HCT116 (cell line): ENCODE measurements at regions not wholly inside any gene's neighbourhood (a gene's known extent, or its start where the extent isn't known, plus 50 kb on each side); places are given as distances from the start of the nearest gene placed in this dataset.

Experiments
- ATAC-seq: fragments of 200-7000 bp; cut with Tn5 transposase; 2 replicates; pipeline ENCODE4 v1.9.1; 2020; ENCODE audit warnings: mild to moderate bottlenecking, moderate library complexity
- BruUV-seq: library from RNA; stranded (reverse); fragments of 400-500 nt; replicated peaks from 2 replicates; lab custom pipeline; 2021; lab: Mats Ljungman, UMichigan
- CTCF ChIA-PET: fragments of 300-600 bp; sonication (Branson Sonifier 250); formaldehyde crosslinking; loops from one replicate; lab custom pipeline; 2021; ENCODE audit warnings: antibody characterized with exemption; lab: Charles Lee
- POLR2A ChIA-PET: fragments of 300-600, 350-600 bp; sonication (Branson Sonifier 250); formaldehyde crosslinking; loops from one replicate; lab custom pipeline; 2021; ENCODE audit warnings: antibody characterized with exemption; lab: Charles Lee
- RAD21 ChIA-PET, 2 experiments: fragments of 300-600 bp; sonication (Branson Sonifier 250); formaldehyde crosslinking; loops; one replicate each; lab custom pipeline; 2023; ENCODE audit warnings: low total read pairs in 2 of 2; ENCODE audit not compliant: uncharacterized antibody in 2 of 2, unreplicated experiment in 2 of 2, low non-redundant PET in 1 of 2; lab: Charles Lee
- DNase-seq: peaks from one replicate; pipeline ENCODE4 v3.0.0-alpha.2; 2010; ENCODE audit warnings: low read depth, low spot score
- H2AFZ ChIP-seq: fragments of 200-600 bp; shearing (Covaris generic), sonication (generic); 2 replicates; pipeline ENCODE4 v1.6.1; 2017; ENCODE audit warnings: low read depth, mixed run types, mixed read lengths, antibody characterized with exemption, low read length; ENCODE audit not compliant: poor library complexity, severe bottlenecking
- H3K27ac ChIP-seq: 2 replicates; pipeline ENCODE4 v1.5.1; 2012; ENCODE audit warnings: low read depth, low read length
- H3K27me3 ChIP-seq: fragments of 200-600 bp; sonication (generic); 2 replicates; pipeline ENCODE4 v1.6.1; 2016; ENCODE audit warnings: mixed run types, low read length, mixed read lengths; ENCODE audit not compliant: insufficient read depth
- H3K36me3 ChIP-seq, 2 experiments: fragments of 200-500 bp in 1 of 2; fragments of 200-600 bp in 1 of 2; sonication (Bioruptor generic) in 1 of 2; sonication (generic) in 1 of 2; 2 replicates each; pipeline versions ENCODE4 v1.5.1 to v1.6.1; 2014 to 2016; ENCODE audit warnings: low read length in 2 of 2, inconsistent platforms in 1 of 2, mixed read lengths in 1 of 2, mixed run types in 1 of 2; ENCODE audit not compliant: insufficient read depth in 2 of 2, control insufficient read depth in 1 of 2
- H3K4me1 ChIP-seq, 2 experiments: fragments of 200-600 bp in 1 of 2; sonication (generic) in 1 of 2; 2 replicates each; pipeline versions ENCODE4 v1.5.1 to v1.6.1; 2012 to 2017; ENCODE audit warnings: low read length in 2 of 2, inconsistent platforms in 1 of 2, mild to moderate bottlenecking in 1 of 2, mixed read lengths in 1 of 2, mixed run types in 1 of 2, moderate library complexity in 1 of 2; ENCODE audit not compliant: insufficient read depth in 2 of 2, control insufficient read depth in 1 of 2
- H3K4me2 ChIP-seq: fragments of 200-600 bp; sonication (generic); 2 replicates; pipeline ENCODE4 v1.6.1; 2017; ENCODE audit warnings: mixed run types, low read length, mixed read lengths
- H3K4me3 ChIP-seq, 2 experiments: fragments of 200-600 bp in 1 of 2; sonication (generic) in 1 of 2; replicated peaks in 1 of 2; 2 replicates each; pipeline ENCODE4 v1.5.1; 2011 to 2016; ENCODE audit warnings: low read length in 2 of 2, control low read depth in 1 of 2, low read depth in 1 of 2, mild to moderate bottlenecking in 1 of 2, mixed read lengths in 1 of 2, mixed run types in 1 of 2
- H3K79me2 ChIP-seq: fragments of 200-600 bp; sonication (generic); 2 replicates; pipeline ENCODE4 v1.6.1; 2017; ENCODE audit warnings: mild to moderate bottlenecking, mixed run types, low read length, moderate library complexity, mixed read lengths; ENCODE audit not compliant: insufficient read depth
- H3K9ac ChIP-seq: fragments of 200-600 bp; sonication (generic); 2 replicates; pipeline ENCODE4 v1.6.1; 2016; ENCODE audit warnings: low read length, mixed read lengths
- H3K9me2 ChIP-seq: fragments of 200-600 bp; sonication (generic), shearing (Covaris generic); 2 replicates; pipeline ENCODE4 v1.6.1; 2017; ENCODE audit warnings: mixed run types, mild to moderate bottlenecking, moderate library complexity; ENCODE audit not compliant: insufficient read depth
- H3K9me3 ChIP-seq, 2 experiments: fragments of 200-500 bp in 1 of 2; fragments of 200-600 bp in 1 of 2; sonication (Bioruptor generic) in 1 of 2; sonication (generic) in 1 of 2; 2 replicates each; pipeline ENCODE4 v1.6.1; 2014 to 2017; ENCODE audit warnings: low read length in 2 of 2, mixed read lengths in 2 of 2, inconsistent platforms in 1 of 2, low read depth in 1 of 2, mild to moderate bottlenecking in 1 of 2, mixed run types in 1 of 2, moderate library complexity in 1 of 2; ENCODE audit not compliant: control insufficient read depth in 1 of 2, insufficient read depth in 1 of 2
- H4K20me1 ChIP-seq: fragments of 200-600 bp; sonication (generic), shearing (Covaris generic); 2 replicates; pipeline ENCODE4 v1.6.1; 2017; ENCODE audit warnings: mixed run types, mild to moderate bottlenecking, moderate library complexity; ENCODE audit not compliant: insufficient read depth
- CEBPB ChIP-seq: IDR thresholded peaks from 2 replicates; pipeline ENCODE4 v1.6.1; 2012; ENCODE audit warnings: low read depth
- EZH2phosphoT487 ChIP-seq: fragments of 200-600 bp; IDR thresholded peaks from 2 replicates; pipeline ENCODE4 v1.6.1; 2018; ENCODE audit warnings: antibody characterized with exemption, borderline replicate concordance
- FOSL1 ChIP-seq: IDR thresholded peaks from 2 replicates; pipeline ENCODE4 v1.6.1; 2012; ENCODE audit warnings: low read depth
- POLR2A ChIP-seq: IDR thresholded peaks from 2 replicates; pipeline ENCODE4 v1.7.0; 2011; ENCODE audit warnings: borderline replicate concordance; ENCODE audit not compliant: insufficient read depth, insufficient read length; ENCODE audit errors: extremely low read depth
- SP1 ChIP-seq: IDR thresholded peaks from 2 replicates; pipeline ENCODE4 v1.6.1; 2012; ENCODE audit warnings: low read depth
- SRF ChIP-seq: IDR thresholded peaks from 2 replicates; pipeline ENCODE4 v1.6.1; 2012; ENCODE audit warnings: low read depth
- TCF7L2 ChIP-seq: IDR thresholded peaks from 2 replicates; pipeline ENCODE4 v1.7.0; 2011; ENCODE audit warnings: borderline replicate concordance, inconsistent platforms; ENCODE audit not compliant: insufficient read depth, insufficient read length; ENCODE audit errors: extremely low read depth
- ZNF274 ChIP-seq: fragments of 200-500 bp; sonication (Bioruptor generic); IDR thresholded peaks from 2 replicates; pipeline ENCODE4 v1.6.1; 2014; ENCODE audit warnings: mild to moderate bottlenecking, low read depth, low read length, inconsistent platforms
- intact Hi-C: fragments of 100-400 bp; cut with micrococcal nuclease; formaldehyde crosslinking; loops from 2 replicates; pipeline ENCODE4 v1.10.0; 2022
- TF ChIP-seq, protein P1 (sequence below): IDR thresholded peaks from 2 replicates; pipeline ENCODE4 v1.6.1; 2011; ENCODE audit warnings: mild to moderate bottlenecking, low read length, moderate library complexity; ENCODE audit not compliant: insufficient replicate concordance; ENCODE audit errors: extremely low read depth
- TF ChIP-seq, protein P2 (sequence below): IDR thresholded peaks from 2 replicates; pipeline ENCODE4 v1.6.1; 2012
- TF ChIP-seq, protein P3 (sequence below): IDR thresholded peaks from 2 replicates; pipeline ENCODE4 v1.6.1; 2012
- TF ChIP-seq, protein P4 (sequence below): IDR thresholded peaks from 2 replicates; pipeline ENCODE4 v1.6.1; 2012; ENCODE audit warnings: low read depth

DNA sequence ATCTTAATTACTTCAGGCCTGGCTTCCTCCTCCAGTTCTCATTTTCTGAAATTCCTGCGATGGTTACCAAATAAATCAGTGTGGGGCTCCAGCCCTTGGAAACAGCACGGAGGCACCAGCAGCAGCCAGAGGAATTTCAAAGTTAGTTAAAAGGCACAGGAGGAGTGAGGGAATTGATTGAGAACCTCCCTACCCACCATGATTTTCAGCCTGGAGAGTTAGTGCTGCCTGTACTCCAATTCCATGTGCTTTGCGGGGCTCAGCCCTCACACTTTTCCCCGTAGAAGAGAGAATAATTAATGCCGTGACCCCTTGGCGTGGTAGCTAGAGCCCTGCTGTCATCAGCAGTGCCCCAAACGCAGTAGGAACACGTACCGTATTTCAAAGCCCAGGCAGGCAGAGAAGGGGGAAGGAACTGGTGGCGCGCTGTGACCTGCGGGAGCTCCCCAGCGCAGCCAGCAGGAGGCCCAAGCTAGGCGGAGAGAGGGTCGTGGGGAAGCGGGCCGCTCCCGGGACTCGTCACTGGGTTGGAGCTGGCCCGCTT is 84.0 kb upstream of the IGFBP7 start:
- Histone ChIP-seq H3K79me2 (no peaks in the 10 kb centered on the region), H3K36me3 (no peaks in the 10 kb centered on the region), H3K27ac (no peak overlapping the region), H4K20me1 (no peaks in the 10 kb centered on the region), H3K9ac (no peak overlapping the region), H3K4me3 (no peak overlapping the region), H3K4me1 (no peaks in the 10 kb centered on the region), H3K9me3 (no peaks in the 10 kb centered on the region), H3K9me2 (no peaks in the 10 kb centered on the region), H2AFZ (no peak overlapping the region), H3K4me2 (no peak overlapping the region), H3K27me3 (no peaks in the 10 kb centered on the region)
- intact Hi-C loops = no loop called here
- ChIA-PET RAD21 (no interaction called here), CTCF (no interaction called here), POLR2A (no interaction called here)
- no peak for TF ChIP-seq TCF7L2
- no peak for TF ChIP-seq CEBPB
- no peak for TF ChIP-seq SRF
- DNase-seq = no peak
- ATAC-seq = no peak
- BruUV-seq = no TSS peak

DNA sequence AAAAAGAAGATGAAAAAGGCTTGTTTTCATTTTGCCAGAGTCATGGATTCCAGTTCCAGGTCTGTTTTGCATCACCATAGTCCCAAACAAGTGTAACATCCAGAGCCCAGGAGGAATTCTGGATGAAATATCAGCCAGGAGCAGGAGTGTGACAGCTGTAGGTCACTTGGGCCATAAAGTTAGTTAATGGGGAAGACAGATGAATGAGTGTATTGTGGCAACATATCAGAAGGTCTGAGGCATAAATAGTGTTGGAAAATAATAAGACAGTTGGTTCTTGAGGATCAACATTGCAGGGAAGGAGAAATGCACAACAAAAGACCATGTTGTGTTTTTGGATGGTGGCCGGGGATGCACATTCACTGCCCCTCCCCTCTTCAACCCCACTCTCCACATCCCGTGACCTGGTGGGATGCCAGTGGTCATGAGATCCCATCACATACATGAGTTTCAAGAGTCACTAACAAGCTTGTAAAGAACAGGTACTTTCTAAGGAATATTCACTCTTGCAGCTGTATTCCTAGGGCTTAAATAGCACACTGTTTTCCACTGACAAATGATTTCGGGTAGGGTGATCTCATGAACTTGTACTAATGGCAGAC is 83.1 kb upstream of the IGFBP7 start:
- ATAC-seq = no peak
- no peaks in the 10 kb centered on the region; the same call in 1 of the 2 replicates for H3K27me3 ChIP-seq
- no peak overlapping the region for H3K9ac ChIP-seq
- no peak overlapping the region for H3K4me2 ChIP-seq
- intact Hi-C loops = no loop called here
- no peaks in the 10 kb centered on the region for H4K20me1 ChIP-seq
- H3K36me3 ChIP-seq = no peaks in the 10 kb centered on the region
- ChIA-PET CTCF (no interaction called here), POLR2A (no interaction called here), RAD21 (no interaction called here)
- no peaks in the 10 kb centered on the region for H3K79me2 ChIP-seq
- no peak overlapping the region for H2AFZ ChIP-seq
- H3K4me3 ChIP-seq = no peak overlapping the region
- no peaks in the 10 kb centered on the region for H3K9me2 ChIP-seq
- no TSS peak for BruUV-seq
- no peaks in the 10 kb centered on the region for H3K4me1 ChIP-seq
- H3K27ac ChIP-seq = no peak overlapping the region
- DNase-seq = no peak
- no peaks in the 10 kb centered on the region for H3K9me3 ChIP-seq
- TF ChIP-seq TCF7L2 = no peak
- TF ChIP-seq, protein P1, sequence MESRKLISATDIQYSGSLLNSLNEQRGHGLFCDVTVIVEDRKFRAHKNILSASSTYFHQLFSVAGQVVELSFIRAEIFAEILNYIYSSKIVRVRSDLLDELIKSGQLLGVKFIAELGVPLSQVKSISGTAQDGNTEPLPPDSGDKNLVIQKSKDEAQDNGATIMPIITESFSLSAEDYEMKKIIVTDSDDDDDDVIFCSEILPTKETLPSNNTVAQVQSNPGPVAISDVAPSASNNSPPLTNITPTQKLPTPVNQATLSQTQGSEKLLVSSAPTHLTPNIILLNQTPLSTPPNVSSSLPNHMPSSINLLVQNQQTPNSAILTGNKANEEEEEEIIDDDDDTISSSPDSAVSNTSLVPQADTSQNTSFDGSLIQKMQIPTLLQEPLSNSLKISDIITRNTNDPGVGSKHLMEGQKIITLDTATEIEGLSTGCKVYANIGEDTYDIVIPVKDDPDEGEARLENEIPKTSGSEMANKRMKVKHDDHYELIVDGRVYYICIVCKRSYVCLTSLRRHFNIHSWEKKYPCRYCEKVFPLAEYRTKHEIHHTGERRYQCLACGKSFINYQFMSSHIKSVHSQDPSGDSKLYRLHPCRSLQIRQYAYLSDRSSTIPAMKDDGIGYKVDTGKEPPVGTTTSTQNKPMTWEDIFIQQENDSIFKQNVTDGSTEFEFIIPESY = no peak
- no peak for TF ChIP-seq EZH2phosphoT487
- TF ChIP-seq ZNF274 = no peak
- TF ChIP-seq, protein P2, sequence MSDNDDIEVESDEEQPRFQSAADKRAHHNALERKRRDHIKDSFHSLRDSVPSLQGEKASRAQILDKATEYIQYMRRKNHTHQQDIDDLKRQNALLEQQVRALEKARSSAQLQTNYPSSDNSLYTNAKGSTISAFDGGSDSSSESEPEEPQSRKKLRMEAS = no peak
- no peak for TF ChIP-seq SP1
- no peak for TF ChIP-seq POLR2A
- no peak for TF ChIP-seq FOSL1
- TF ChIP-seq, protein P3, sequence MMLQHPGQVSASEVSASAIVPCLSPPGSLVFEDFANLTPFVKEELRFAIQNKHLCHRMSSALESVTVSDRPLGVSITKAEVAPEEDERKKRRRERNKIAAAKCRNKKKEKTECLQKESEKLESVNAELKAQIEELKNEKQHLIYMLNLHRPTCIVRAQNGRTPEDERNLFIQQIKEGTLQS = no peak
- TF ChIP-seq, protein P4, sequence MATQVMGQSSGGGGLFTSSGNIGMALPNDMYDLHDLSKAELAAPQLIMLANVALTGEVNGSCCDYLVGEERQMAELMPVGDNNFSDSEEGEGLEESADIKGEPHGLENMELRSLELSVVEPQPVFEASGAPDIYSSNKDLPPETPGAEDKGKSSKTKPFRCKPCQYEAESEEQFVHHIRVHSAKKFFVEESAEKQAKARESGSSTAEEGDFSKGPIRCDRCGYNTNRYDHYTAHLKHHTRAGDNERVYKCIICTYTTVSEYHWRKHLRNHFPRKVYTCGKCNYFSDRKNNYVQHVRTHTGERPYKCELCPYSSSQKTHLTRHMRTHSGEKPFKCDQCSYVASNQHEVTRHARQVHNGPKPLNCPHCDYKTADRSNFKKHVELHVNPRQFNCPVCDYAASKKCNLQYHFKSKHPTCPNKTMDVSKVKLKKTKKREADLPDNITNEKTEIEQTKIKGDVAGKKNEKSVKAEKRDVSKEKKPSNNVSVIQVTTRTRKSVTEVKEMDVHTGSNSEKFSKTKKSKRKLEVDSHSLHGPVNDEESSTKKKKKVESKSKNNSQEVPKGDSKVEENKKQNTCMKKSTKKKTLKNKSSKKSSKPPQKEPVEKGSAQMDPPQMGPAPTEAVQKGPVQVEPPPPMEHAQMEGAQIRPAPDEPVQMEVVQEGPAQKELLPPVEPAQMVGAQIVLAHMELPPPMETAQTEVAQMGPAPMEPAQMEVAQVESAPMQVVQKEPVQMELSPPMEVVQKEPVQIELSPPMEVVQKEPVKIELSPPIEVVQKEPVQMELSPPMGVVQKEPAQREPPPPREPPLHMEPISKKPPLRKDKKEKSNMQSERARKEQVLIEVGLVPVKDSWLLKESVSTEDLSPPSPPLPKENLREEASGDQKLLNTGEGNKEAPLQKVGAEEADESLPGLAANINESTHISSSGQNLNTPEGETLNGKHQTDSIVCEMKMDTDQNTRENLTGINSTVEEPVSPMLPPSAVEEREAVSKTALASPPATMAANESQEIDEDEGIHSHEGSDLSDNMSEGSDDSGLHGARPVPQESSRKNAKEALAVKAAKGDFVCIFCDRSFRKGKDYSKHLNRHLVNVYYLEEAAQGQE = no peak
- TF ChIP-seq, all 23 proteins: peak for 0
